ENCODE measurements at regions not wholly inside any gene's neighbourhood (a gene's known extent, or its start where the extent isn't known, plus 50 kb on each side); places are given as distances from the start of the nearest gene placed in this dataset.

DNA sequence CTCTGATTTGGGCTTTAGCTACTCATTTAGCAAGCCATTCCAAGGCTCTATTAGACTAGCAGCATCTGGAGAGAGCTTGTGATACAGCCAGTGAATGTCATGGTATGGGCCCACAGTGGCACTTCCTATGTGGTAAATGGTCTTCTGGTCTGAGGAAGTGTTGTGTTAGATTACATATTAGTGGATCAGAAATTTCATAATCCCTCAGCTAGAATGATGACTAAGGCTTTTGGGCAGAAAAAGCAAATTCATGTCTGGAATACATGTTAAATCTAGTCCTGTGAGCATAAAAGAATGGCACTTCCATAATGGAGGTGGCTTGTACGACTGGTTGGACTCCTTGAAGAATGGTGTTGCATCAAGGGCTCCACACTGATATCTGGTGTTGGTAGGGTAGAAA is 436.8 kb upstream of the CWC22 start:
- TF ChIP-seq, protein P1, sequence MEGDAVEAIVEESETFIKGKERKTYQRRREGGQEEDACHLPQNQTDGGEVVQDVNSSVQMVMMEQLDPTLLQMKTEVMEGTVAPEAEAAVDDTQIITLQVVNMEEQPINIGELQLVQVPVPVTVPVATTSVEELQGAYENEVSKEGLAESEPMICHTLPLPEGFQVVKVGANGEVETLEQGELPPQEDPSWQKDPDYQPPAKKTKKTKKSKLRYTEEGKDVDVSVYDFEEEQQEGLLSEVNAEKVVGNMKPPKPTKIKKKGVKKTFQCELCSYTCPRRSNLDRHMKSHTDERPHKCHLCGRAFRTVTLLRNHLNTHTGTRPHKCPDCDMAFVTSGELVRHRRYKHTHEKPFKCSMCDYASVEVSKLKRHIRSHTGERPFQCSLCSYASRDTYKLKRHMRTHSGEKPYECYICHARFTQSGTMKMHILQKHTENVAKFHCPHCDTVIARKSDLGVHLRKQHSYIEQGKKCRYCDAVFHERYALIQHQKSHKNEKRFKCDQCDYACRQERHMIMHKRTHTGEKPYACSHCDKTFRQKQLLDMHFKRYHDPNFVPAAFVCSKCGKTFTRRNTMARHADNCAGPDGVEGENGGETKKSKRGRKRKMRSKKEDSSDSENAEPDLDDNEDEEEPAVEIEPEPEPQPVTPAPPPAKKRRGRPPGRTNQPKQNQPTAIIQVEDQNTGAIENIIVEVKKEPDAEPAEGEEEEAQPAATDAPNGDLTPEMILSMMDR (conservative IDR thresholded peaks at IDR 0.05), result no peak
- no peak for TF ChIP-seq ZFX (IDR thresholded peaks at IDR 0.05)

Measured in C4-2B (cell line).